ENCODE measurements at regions not wholly inside any gene's neighbourhood (a gene's known extent, or its start where the extent isn't known, plus 50 kb on each side); places are given as distances from the start of the nearest gene placed in this dataset.

GRCh38 chrX:39050427-39050826 lies 249.2 kb downstream of the MID1IP1 start:
- Mint-ChIP-seq H3K9me3 (no peaks in the 10 kb centered on the region), H3K4me3 (no peak overlapping the region), H3K27ac (no peak overlapping the region), H3K36me3 (ENCODE audit: low read depth) (no peaks in the 10 kb centered on the region), H3K4me1 (ENCODE audit: low read depth) (no peaks in the 10 kb centered on the region), H3K27me3 (ENCODE audit: insufficient read depth) (peaks cover 3% of the 10 kb centered on the region)
- TF ChIP-seq CTCF (IDR thresholded peaks at IDR 0.05), result no peak
- DNase-seq, result no peak

- Mint-ChIP-seq H3K4me1 (ENCODE audit: low read depth) (no peaks in the 10 kb centered on the region), H3K4me3 (no peak overlapping the region), H3K27me3 (ENCODE audit: insufficient read depth) (peaks cover 3% of the 10 kb centered on the region), H3K9me3 (no peaks in the 10 kb centered on the region), H3K36me3 (ENCODE audit: low read depth) (no peaks in the 10 kb centered on the region), H3K27ac (no peak overlapping the region)
- no peak for DNase-seq
- no peak for TF ChIP-seq CTCF (IDR thresholded peaks at IDR 0.05)
Measured at GRCh38 chrX:39052751-39053150, 251.5 kb downstream of the MID1IP1 start.

- peaks cover 5% of the 10 kb centered on the region; the same call in 1 of the 2 replicates for H3K9me3 Mint-ChIP-seq
Measured at GRCh38 chrX:39058724-39059123, 257.5 kb downstream of the MID1IP1 start.

GRCh38 chrX:39059866-39060265 lies 258.6 kb downstream of the MID1IP1 start:
- TF ChIP-seq CTCF (IDR thresholded peaks at IDR 0.05), result no peak
- DNase-seq, result no peak
- Mint-ChIP-seq H3K27me3 (ENCODE audit: insufficient read depth) (peaks cover 10% of the 10 kb centered on the region), H3K4me3 (no peak overlapping the region), H3K4me1 (ENCODE audit: low read depth) (no peaks in the 10 kb centered on the region), H3K9me3 (peaks cover 5% of the 10 kb centered on the region; the same call in 1 of the 2 replicates), H3K27ac (no peak overlapping the region), H3K36me3 (ENCODE audit: low read depth) (no peaks in the 10 kb centered on the region)

More at GRCh38 chrX:39058724-39059123, 257.5 kb downstream of the MID1IP1 start:
- H3K27ac Mint-ChIP-seq, result no peak overlapping the region
- H3K4me1 Mint-ChIP-seq (ENCODE audit: low read depth), result no peaks in the 10 kb centered on the region
- H3K36me3 Mint-ChIP-seq (ENCODE audit: low read depth), result no peaks in the 10 kb centered on the region
- peaks cover 4% of the 10 kb centered on the region for H3K27me3 Mint-ChIP-seq (ENCODE audit: insufficient read depth)
- no peak for TF ChIP-seq CTCF (IDR thresholded peaks at IDR 0.05)
- no peak for DNase-seq
- H3K4me3 Mint-ChIP-seq, result no peak overlapping the region

GRCh38 chrX:39063037-39063436 lies 261.8 kb downstream of the MID1IP1 start:
- no peak for TF ChIP-seq CTCF (IDR thresholded peaks at IDR 0.05)
- Mint-ChIP-seq H3K36me3 (ENCODE audit: low read depth) (no peaks in the 10 kb centered on the region), H3K4me3 (no peak overlapping the region), H3K4me1 (ENCODE audit: low read depth) (no peaks in the 10 kb centered on the region), H3K9me3 (peaks cover 5% of the 10 kb centered on the region; the same call in 1 of the 2 replicates), H3K27me3 (ENCODE audit: insufficient read depth) (peaks cover 10% of the 10 kb centered on the region), H3K27ac (no peak overlapping the region)
- DNase-seq, result no peak

- no peak for TF ChIP-seq CTCF (IDR thresholded peaks at IDR 0.05)
Measured at GRCh38 chrX:39063702-39064101, 262.4 kb downstream of the MID1IP1 start.

More at GRCh38 chrX:39063702-39064101, 262.4 kb downstream of the MID1IP1 start:
- H3K4me3 Mint-ChIP-seq, result no peak overlapping the region
- H3K27me3 Mint-ChIP-seq (ENCODE audit: insufficient read depth), result peaks cover 12% of the 10 kb centered on the region
- H3K36me3 Mint-ChIP-seq (ENCODE audit: low read depth), result no peaks in the 10 kb centered on the region
- DNase-seq, result no peak
- no peaks in the 10 kb centered on the region for H3K4me1 Mint-ChIP-seq (ENCODE audit: low read depth)
- peaks cover 5% of the 10 kb centered on the region; the same call in 1 of the 2 replicates for H3K9me3 Mint-ChIP-seq
- no peak overlapping the region for H3K27ac Mint-ChIP-seq

Data from HFFc6 (cell line).